ENCODE measurements at regions not wholly inside any gene's neighbourhood (a gene's known extent, or its start where the extent isn't known, plus 50 kb on each side); places are given as distances from the start of the nearest gene placed in this dataset.
"Not testable (repeated sequence)": the region's sequence is repeated elsewhere in the genome, so short reads cannot be mapped to it uniquely, and the experiment has no call there.

DNA sequence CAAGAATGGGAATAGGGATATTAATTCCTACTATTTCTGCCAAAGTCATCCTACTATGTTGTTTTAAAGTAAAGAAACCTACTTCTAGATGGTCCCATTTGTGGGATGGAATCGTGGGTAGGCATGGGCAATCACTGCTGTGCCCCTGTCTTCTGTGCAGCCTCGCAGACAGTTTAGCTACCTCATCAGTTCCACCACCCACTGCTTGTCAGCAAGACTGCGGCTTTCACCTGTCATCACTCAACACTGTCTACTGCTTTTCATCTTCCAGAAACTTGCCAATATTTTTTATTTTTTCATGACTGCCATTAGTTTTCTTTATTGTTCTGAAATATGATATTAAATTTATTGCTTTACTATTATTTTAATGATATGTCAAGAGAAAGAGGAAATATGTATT, 368.1 kb upstream of the KYNU start:
- Histone ChIP-seq H3K27ac (ENCODE audit: low read depth, low read length) (no peak overlapping the region), H3K9me3 (ENCODE audit: control insufficient read depth, insufficient read depth, low read length) (no peaks in the 10 kb centered on the region), H3K4me3 (ENCODE audit: low read length) (no peak overlapping the region), H3K4me2 (ENCODE audit: low read length) (no peak overlapping the region), H4K20me1 (ENCODE audit: control insufficient read depth, insufficient read depth, low read depth, low read length) (no peaks in the 10 kb centered on the region), H3K4me1 (ENCODE audit: control insufficient read depth, low read length) (no peaks in the 10 kb centered on the region), H3K36me3 (ENCODE audit: control insufficient read depth, low read length) (no peaks in the 10 kb centered on the region), H3K27me3 (ENCODE audit: control insufficient read depth, low read length) (no peaks in the 10 kb centered on the region), H3F3A (ENCODE audit: control insufficient read depth, insufficient read depth) (no peaks in the 10 kb centered on the region), H3K79me2 (ENCODE audit: control insufficient read depth, low read length) (no peaks in the 10 kb centered on the region), H3K9me2 (replicated peaks; ENCODE audit: control insufficient read depth, low read length) (no peaks in the 10 kb centered on the region; the same call in 1 of the 2 replicates)
- TF ChIP-seq EZH2phosphoT487 (IDR thresholded peaks at IDR 0.05; ENCODE audit: borderline replicate concordance, low read length) = no peak
- no peak for TF ChIP-seq CTCF (IDR thresholded peaks at IDR 0.05; ENCODE audit: low read depth, low read length, poor library complexity, severe bottlenecking)

- no peaks in the 10 kb centered on the region for H3K79me2 ChIP-seq (ENCODE audit: control insufficient read depth, low read length)
- no peaks in the 10 kb centered on the region for H3K36me3 ChIP-seq (ENCODE audit: control insufficient read depth, low read length)
- no peak overlapping the region for H3K27ac ChIP-seq (ENCODE audit: low read depth, low read length)
- H3K4me1 ChIP-seq (ENCODE audit: control insufficient read depth, low read length) = no peaks in the 10 kb centered on the region
- no peaks in the 10 kb centered on the region for H3F3A ChIP-seq (ENCODE audit: control insufficient read depth, insufficient read depth)
- no peaks in the 10 kb centered on the region for H3K9me2 ChIP-seq (replicated peaks; ENCODE audit: control insufficient read depth, low read length)
- H3K9me3 ChIP-seq (ENCODE audit: control insufficient read depth, insufficient read depth, low read length) = no peaks in the 10 kb centered on the region
- no peaks in the 10 kb centered on the region for H3K27me3 ChIP-seq (ENCODE audit: control insufficient read depth, low read length)
- H4K20me1 ChIP-seq (ENCODE audit: control insufficient read depth, insufficient read depth, low read depth, low read length) = no peaks in the 10 kb centered on the region
- H3K4me2 ChIP-seq (ENCODE audit: low read length) = no peak overlapping the region
- H3K4me3 ChIP-seq (ENCODE audit: low read length) = no peak overlapping the region
- TF ChIP-seq CTCF (IDR thresholded peaks at IDR 0.05; ENCODE audit: low read depth, low read length, poor library complexity, severe bottlenecking) (no peak), EZH2phosphoT487 (IDR thresholded peaks at IDR 0.05; ENCODE audit: borderline replicate concordance, low read length) (no peak)
Observed at GRCh38 chr2:142504754-142505153, 372.7 kb upstream of the KYNU start.

- Histone ChIP-seq H4K20me1 (ENCODE audit: control insufficient read depth, insufficient read depth, low read depth, low read length) (no peaks in the 10 kb centered on the region), H3K4me3 (ENCODE audit: low read length) (no peak overlapping the region), H3K4me2 (ENCODE audit: low read length) (no peak overlapping the region), H3K79me2 (ENCODE audit: control insufficient read depth, low read length) (no peaks in the 10 kb centered on the region), H3K4me1 (ENCODE audit: control insufficient read depth, low read length) (no peaks in the 10 kb centered on the region), H3K9me3 (ENCODE audit: control insufficient read depth, insufficient read depth, low read length) (no peaks in the 10 kb centered on the region), H3K9me2 (replicated peaks; ENCODE audit: control insufficient read depth, low read length) (no peaks in the 10 kb centered on the region), H3F3A (ENCODE audit: control insufficient read depth, insufficient read depth) (no peaks in the 10 kb centered on the region), H3K36me3 (ENCODE audit: control insufficient read depth, low read length) (no peaks in the 10 kb centered on the region), H3K27me3 (ENCODE audit: control insufficient read depth, low read length) (no peaks in the 10 kb centered on the region), H3K27ac (ENCODE audit: low read depth, low read length) (no peak overlapping the region)
- TF ChIP-seq CTCF (IDR thresholded peaks at IDR 0.05; ENCODE audit: low read depth, low read length, poor library complexity, severe bottlenecking) (no peak), EZH2phosphoT487 (IDR thresholded peaks at IDR 0.05; ENCODE audit: borderline replicate concordance, low read length) (no peak)
Observed at GRCh38 chr2:142502402-142502801, 371.6 kb upstream of the LRP1B start.

GRCh38 chr2:142495141-142495540, 364.3 kb upstream of the LRP1B start:
- H3K4me1 ChIP-seq (ENCODE audit: control insufficient read depth, low read length) = no peaks in the 10 kb centered on the region
- no peaks in the 10 kb centered on the region for H3F3A ChIP-seq (ENCODE audit: control insufficient read depth, insufficient read depth)
- no peaks in the 10 kb centered on the region for H3K27me3 ChIP-seq (ENCODE audit: control insufficient read depth, low read length)
- no peak overlapping the region for H3K27ac ChIP-seq (ENCODE audit: low read depth, low read length)
- no peaks in the 10 kb centered on the region for H3K9me2 ChIP-seq (replicated peaks; ENCODE audit: control insufficient read depth, low read length)
- no peak for TF ChIP-seq CTCF (IDR thresholded peaks at IDR 0.05; ENCODE audit: low read depth, low read length, poor library complexity, severe bottlenecking)
- TF ChIP-seq EZH2phosphoT487 (IDR thresholded peaks at IDR 0.05; ENCODE audit: borderline replicate concordance, low read length) = no peak
- no peaks in the 10 kb centered on the region for H3K9me3 ChIP-seq (ENCODE audit: control insufficient read depth, insufficient read depth, low read length)
- H3K79me2 ChIP-seq (ENCODE audit: control insufficient read depth, low read length) = no peaks in the 10 kb centered on the region
- H3K4me3 ChIP-seq (ENCODE audit: low read length) = no peak overlapping the region
- no peak overlapping the region for H3K4me2 ChIP-seq (ENCODE audit: low read length)
- no peaks in the 10 kb centered on the region for H4K20me1 ChIP-seq (ENCODE audit: control insufficient read depth, insufficient read depth, low read depth, low read length)
- H3K36me3 ChIP-seq (ENCODE audit: control insufficient read depth, low read length) = no peaks in the 10 kb centered on the region

DNA sequence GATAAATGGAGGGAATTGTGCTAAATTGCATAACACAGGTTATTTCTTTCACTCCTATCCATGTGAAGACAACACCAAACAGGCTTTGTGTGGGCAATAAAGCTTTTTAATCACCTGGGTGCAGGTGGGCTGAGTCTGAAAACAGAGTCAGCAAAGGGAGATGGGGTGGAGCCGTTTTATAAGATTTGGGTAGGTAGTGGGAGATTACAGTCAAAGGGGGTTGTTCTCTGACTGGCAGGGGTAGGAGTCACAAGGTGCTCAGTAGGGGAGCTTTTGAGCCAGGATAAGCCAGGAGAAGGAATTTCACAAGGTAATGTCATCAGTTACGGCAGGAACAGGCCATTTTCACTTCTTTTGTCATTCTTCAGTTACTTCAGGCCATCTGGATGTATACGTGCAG, 358.8 kb upstream of the LRP1B start:
- H3K79me2 ChIP-seq (ENCODE audit: control insufficient read depth, low read length); H3K9me3 ChIP-seq (ENCODE audit: control insufficient read depth, insufficient read depth, low read length); H3K4me1 ChIP-seq (ENCODE audit: control insufficient read depth, low read length); H3K36me3 ChIP-seq (ENCODE audit: control insufficient read depth, low read length); H3F3A ChIP-seq (ENCODE audit: control insufficient read depth, insufficient read depth); H3K4me2 ChIP-seq (ENCODE audit: low read length); H3K4me3 ChIP-seq (ENCODE audit: low read length); H3K27ac ChIP-seq (ENCODE audit: low read depth, low read length); H4K20me1 ChIP-seq (ENCODE audit: control insufficient read depth, insufficient read depth, low read depth, low read length); H3K27me3 ChIP-seq (ENCODE audit: control insufficient read depth, low read length); H3K9me2 ChIP-seq (replicated peaks; ENCODE audit: control insufficient read depth, low read length): not testable (repeated sequence)

Measured in DOHH2 (cell line).